Nephron progenitor cell (in vitro differentiated cells): ENCODE measurements at regions not wholly inside any gene's neighbourhood (a gene's known extent, or its start where the extent isn't known, plus 50 kb on each side); places are given as distances from the start of the nearest gene placed in this dataset.

Source experiments
- DNase-seq: peaks from one replicate; pipeline ENCODE4 v3.0.0; 2021
- H3K27ac Mint-ChIP-seq: 2 replicates; pipeline ENCODE4 v1.8.0; 2021; ENCODE audit warnings: mild to moderate bottlenecking, moderate library complexity, mixed read lengths
- H3K27me3 Mint-ChIP-seq: 2 replicates; pipeline ENCODE4 v1.8.0; 2021; ENCODE audit warnings: mild to moderate bottlenecking, low read depth, mixed read lengths; ENCODE audit not compliant: poor library complexity
- H3K36me3 Mint-ChIP-seq: 2 replicates; pipeline ENCODE4 v1.8.0; 2021; ENCODE audit warnings: low read depth, mixed read lengths
- H3K4me1 Mint-ChIP-seq: 2 replicates; pipeline ENCODE4 v1.8.0; 2021; ENCODE audit warnings: mixed read lengths
- H3K4me3 Mint-ChIP-seq: 2 replicates; pipeline ENCODE4 v1.8.0; 2021; ENCODE audit warnings: mild to moderate bottlenecking, moderate library complexity, mixed read lengths
- H3K9me3 Mint-ChIP-seq: 2 replicates; pipeline ENCODE4 v1.8.0; 2021; ENCODE audit warnings: mild to moderate bottlenecking, moderate library complexity, mixed read lengths
- CTCF ChIP-seq: fragments of 200-600 bp; sonication (generic); IDR thresholded peaks from 2 replicates; pipeline ENCODE4 v1.5.0; 2021; ENCODE audit warnings: antibody characterized with exemption

GRCh38 chr16:25413975-25414374 is 156.3 kb upstream of the ZKSCAN2 start:
- Mint-ChIP-seq H3K9me3 (no peaks in the 10 kb centered on the region), H3K4me3 (no peak overlapping the region), H3K27ac (no peak overlapping the region), H3K4me1 (no peaks in the 10 kb centered on the region), H3K27me3 (no peaks in the 10 kb centered on the region), H3K36me3 (no peaks in the 10 kb centered on the region)
- no peak for TF ChIP-seq CTCF
- DNase-seq: no peak

GRCh38 chr16:25413133-25413532 is 155.5 kb upstream of the ZKSCAN2 start:
- Mint-ChIP-seq H3K27me3 (no peaks in the 10 kb centered on the region), H3K4me3 (no peak overlapping the region), H3K4me1 (no peaks in the 10 kb centered on the region), H3K27ac (no peak overlapping the region), H3K9me3 (no peaks in the 10 kb centered on the region), H3K36me3 (no peaks in the 10 kb centered on the region)
- no peak for DNase-seq
- no peak for TF ChIP-seq CTCF

GRCh38 chr16:25411396-25412081 is 153.9 kb upstream of the ZKSCAN2 start:
- DNase-seq: no peak
- H3K9me3 Mint-ChIP-seq: no peaks in the 10 kb centered on the region
- no peaks in the 10 kb centered on the region for H3K36me3 Mint-ChIP-seq
- peaks cover 3% of the 10 kb centered on the region for H3K27me3 Mint-ChIP-seq
- no peak overlapping the region for H3K27ac Mint-ChIP-seq
- no peaks in the 10 kb centered on the region for H3K4me1 Mint-ChIP-seq
- no peak overlapping the region for H3K4me3 Mint-ChIP-seq
- no peak for TF ChIP-seq CTCF

DNA sequence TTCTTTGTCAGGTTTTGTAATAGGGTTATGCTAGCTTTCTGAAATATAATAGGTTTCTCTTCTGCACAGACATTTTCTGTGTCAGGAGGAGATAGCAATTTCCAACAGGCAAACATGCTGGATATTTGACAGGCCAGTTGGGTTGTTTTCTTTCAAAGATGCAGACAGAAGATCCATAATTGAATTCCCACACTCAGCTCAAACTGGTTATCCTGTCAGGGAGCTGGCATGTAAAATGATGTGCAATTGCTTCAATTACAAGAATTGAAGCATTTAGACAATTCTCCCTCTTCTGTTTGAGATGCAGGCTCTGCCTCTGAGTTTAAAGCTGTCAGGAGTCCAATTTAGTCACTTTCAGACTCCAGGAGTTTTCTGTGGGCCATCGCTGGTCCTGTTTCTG is 146.2 kb upstream of the ZKSCAN2 start:
- no peak for DNase-seq
- H3K9me3 Mint-ChIP-seq: peaks cover 26% of the 10 kb centered on the region
- H3K27me3 Mint-ChIP-seq: peaks cover 3% of the 10 kb centered on the region
- no peaks in the 10 kb centered on the region for H3K36me3 Mint-ChIP-seq
- TF ChIP-seq CTCF: no peak
- no peaks in the 10 kb centered on the region for H3K4me1 Mint-ChIP-seq
- no peak overlapping the region for H3K27ac Mint-ChIP-seq
- no peak overlapping the region for H3K4me3 Mint-ChIP-seq

DNA sequence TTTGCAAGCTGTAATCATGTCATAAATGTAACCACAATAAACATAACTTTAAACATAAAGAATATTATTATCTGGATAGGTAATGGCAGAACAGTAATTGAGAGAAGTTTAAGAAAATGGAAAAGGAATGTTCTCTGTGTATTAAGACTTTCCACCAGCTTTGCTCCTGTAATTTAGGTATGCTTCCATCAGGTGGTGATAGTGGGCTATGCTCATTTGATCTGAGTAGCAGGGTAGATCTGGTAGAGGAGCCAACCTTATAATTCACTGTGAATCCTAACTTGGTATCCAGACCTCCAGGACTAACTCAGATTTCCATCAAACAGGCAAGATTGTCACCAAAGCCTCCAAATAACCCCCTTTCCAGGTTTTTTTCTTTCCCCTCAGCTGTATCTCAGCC is 137.9 kb upstream of the ZKSCAN2 start:
- no peak overlapping the region for H3K27ac Mint-ChIP-seq
- H3K9me3 Mint-ChIP-seq: peaks cover 27% of the 10 kb centered on the region
- H3K4me3 Mint-ChIP-seq: no peak overlapping the region
- TF ChIP-seq CTCF: peak; percentile 17
- H3K27me3 Mint-ChIP-seq: peaks cover 4% of the 10 kb centered on the region
- H3K36me3 Mint-ChIP-seq: no peaks in the 10 kb centered on the region
- H3K4me1 Mint-ChIP-seq: no peaks in the 10 kb centered on the region
- no peak for DNase-seq

- no peaks in the 10 kb centered on the region for H3K9me3 Mint-ChIP-seq
- H3K4me3 Mint-ChIP-seq: no peak overlapping the region
- no peak for DNase-seq
- peaks cover 4% of the 10 kb centered on the region for H3K27me3 Mint-ChIP-seq
- no peak overlapping the region for H3K27ac Mint-ChIP-seq
- no peaks in the 10 kb centered on the region for H3K36me3 Mint-ChIP-seq
- H3K4me1 Mint-ChIP-seq: no peaks in the 10 kb centered on the region
- no peak for TF ChIP-seq CTCF
Observed at GRCh38 chr16:25390761-25391160, 133.1 kb upstream of the ZKSCAN2 start.
